ENCODE measurements at regions not wholly inside any gene's neighbourhood (a gene's known extent, or its start where the extent isn't known, plus 50 kb on each side); places are given as distances from the start of the nearest gene placed in this dataset.

DNA sequence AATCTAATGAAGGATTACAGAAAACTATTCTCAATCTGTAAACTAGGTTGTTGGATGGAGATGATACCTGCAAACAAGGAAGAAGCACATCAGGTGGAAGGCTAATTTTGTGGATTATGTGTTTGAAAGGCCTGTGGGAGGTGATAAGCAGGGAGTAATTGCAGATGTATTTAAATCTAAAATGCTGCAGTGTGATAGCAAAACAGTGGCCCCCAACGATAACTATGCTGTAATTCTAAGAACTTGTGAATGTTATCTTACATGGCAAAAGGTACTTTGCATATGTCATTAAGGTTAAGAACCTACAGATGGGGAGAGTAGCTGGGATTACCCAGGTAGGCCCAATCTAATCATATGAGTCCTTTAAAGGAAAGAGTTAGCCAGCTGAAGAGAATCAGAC is 164.5 kb upstream of the AHR start:
- H3K27ac ChIP-seq (ENCODE audit: low read length in 2 of 2), result no peak overlapping the region
- TF ChIP-seq, protein P1, sequence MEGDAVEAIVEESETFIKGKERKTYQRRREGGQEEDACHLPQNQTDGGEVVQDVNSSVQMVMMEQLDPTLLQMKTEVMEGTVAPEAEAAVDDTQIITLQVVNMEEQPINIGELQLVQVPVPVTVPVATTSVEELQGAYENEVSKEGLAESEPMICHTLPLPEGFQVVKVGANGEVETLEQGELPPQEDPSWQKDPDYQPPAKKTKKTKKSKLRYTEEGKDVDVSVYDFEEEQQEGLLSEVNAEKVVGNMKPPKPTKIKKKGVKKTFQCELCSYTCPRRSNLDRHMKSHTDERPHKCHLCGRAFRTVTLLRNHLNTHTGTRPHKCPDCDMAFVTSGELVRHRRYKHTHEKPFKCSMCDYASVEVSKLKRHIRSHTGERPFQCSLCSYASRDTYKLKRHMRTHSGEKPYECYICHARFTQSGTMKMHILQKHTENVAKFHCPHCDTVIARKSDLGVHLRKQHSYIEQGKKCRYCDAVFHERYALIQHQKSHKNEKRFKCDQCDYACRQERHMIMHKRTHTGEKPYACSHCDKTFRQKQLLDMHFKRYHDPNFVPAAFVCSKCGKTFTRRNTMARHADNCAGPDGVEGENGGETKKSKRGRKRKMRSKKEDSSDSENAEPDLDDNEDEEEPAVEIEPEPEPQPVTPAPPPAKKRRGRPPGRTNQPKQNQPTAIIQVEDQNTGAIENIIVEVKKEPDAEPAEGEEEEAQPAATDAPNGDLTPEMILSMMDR (IDR thresholded peaks at IDR 0.05), result no peak
- no peak for TF ChIP-seq EZH2 (IDR thresholded peaks at IDR 0.05; ENCODE audit: borderline replicate concordance, insufficient read depth, low read depth, low read length, poor library complexity, severe bottlenecking)
- intact Hi-C loops (cut with micrococcal nuclease), result no loop called here
- POLR2A ChIA-PET, result no interaction called here
- DNase-seq (no peak), ATAC-seq (ENCODE audit: low read depth) (no peak)
- no peaks in the 10 kb centered on the region for H3K27me3 ChIP-seq (replicated peaks in 1 of 4; ENCODE audit: control extremely low read depth in 1 of 4, control insufficient read depth in 3 of 4, insufficient read depth in 4 of 4, low read length in 3 of 4)
- WGBS (ENCODE audit: insufficient coverage), result no CpG with 5 or more reads among the region's 1 CpG
- no peaks in the 10 kb centered on the region for H3K4me1 ChIP-seq (ENCODE audit: control insufficient read depth in 2 of 2, insufficient read depth in 2 of 2, low read length in 2 of 2)
- Mint-ChIP-seq H3K4me3 (no peak overlapping the region), H3K4me1 (peaks cover 11% of the 10 kb centered on the region), H3K27me3 (no peaks in the 10 kb centered on the region), H3K9me3 (ENCODE audit: insufficient read depth) (no peaks in the 10 kb centered on the region), H3K27ac (no peak overlapping the region)
- CTCF ChIA-PET, result no interaction called here
- H3K36me3 ChIP-seq (replicated peaks in 1 of 2; ENCODE audit: control extremely low read depth in 1 of 2, control insufficient read depth in 1 of 2, extremely low read depth in 1 of 2, insufficient read depth in 2 of 2, low read length in 1 of 2), result no peaks in the 10 kb centered on the region
- no peaks in the 10 kb centered on the region for H4K20me1 ChIP-seq (ENCODE audit: control insufficient read depth, insufficient read depth, low read length, poor library complexity, severe bottlenecking)
- no peak overlapping the region for H3K4me2 ChIP-seq (replicated peaks; ENCODE audit: low read depth, low read length, poor library complexity, severe bottlenecking)
- H3K9me3 ChIP-seq (ENCODE audit: control extremely low read depth in 1 of 3, control insufficient read depth in 2 of 3, insufficient read depth in 1 of 3, low read length in 2 of 3), result no peaks in the 10 kb centered on the region
- H3K79me2 ChIP-seq (ENCODE audit: control insufficient read depth, insufficient read depth, low read length), result no peaks in the 10 kb centered on the region
- no peak overlapping the region for H3K9ac ChIP-seq (ENCODE audit: low read length)
- no peak overlapping the region for H3K4me3 ChIP-seq (ENCODE audit: control extremely low read depth in 1 of 5, extremely low read depth in 1 of 5, insufficient read depth in 1 of 5, low read depth in 2 of 5, low read length in 4 of 5)
- H2AFZ ChIP-seq (ENCODE audit: insufficient read depth, low read depth, low read length, poor library complexity, severe bottlenecking), result no peak overlapping the region

DNA sequence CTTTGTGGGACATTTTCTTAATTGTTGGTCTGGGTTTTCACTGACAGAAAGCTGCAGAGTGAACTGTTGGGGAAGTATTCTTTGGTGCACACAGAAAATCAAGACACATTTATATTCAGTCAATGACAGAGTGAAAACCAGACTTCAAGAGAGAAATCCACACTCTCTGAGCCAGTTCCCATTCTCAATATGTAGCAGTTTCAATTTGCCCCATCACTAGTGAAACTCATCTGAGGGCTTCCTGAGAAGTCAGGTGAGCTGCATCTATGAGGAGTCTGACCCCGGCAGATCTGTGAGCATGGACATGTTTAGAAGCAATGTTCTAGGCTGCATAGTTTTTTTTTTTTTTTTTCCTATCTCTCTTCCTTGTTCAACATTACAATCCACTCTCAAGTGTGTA is 163.7 kb upstream of the AHR start:
- Histone ChIP-seq H3K27ac (ENCODE audit: low read length in 2 of 2) (no peak overlapping the region), H3K9me3 (ENCODE audit: control extremely low read depth in 1 of 3, control insufficient read depth in 2 of 3, insufficient read depth in 1 of 3, low read length in 2 of 3) (no peaks in the 10 kb centered on the region), H4K20me1 (ENCODE audit: control insufficient read depth, insufficient read depth, low read length, poor library complexity, severe bottlenecking) (no peaks in the 10 kb centered on the region), H3K4me3 (ENCODE audit: control extremely low read depth in 1 of 5, extremely low read depth in 1 of 5, insufficient read depth in 1 of 5, low read depth in 2 of 5, low read length in 4 of 5) (no peak overlapping the region), H3K4me1 (ENCODE audit: control insufficient read depth in 2 of 2, insufficient read depth in 2 of 2, low read length in 2 of 2) (no peaks in the 10 kb centered on the region), H3K9ac (ENCODE audit: low read length) (no peak overlapping the region), H2AFZ (ENCODE audit: insufficient read depth, low read depth, low read length, poor library complexity, severe bottlenecking) (no peak overlapping the region), H3K79me2 (ENCODE audit: control insufficient read depth, insufficient read depth, low read length) (no peaks in the 10 kb centered on the region), H3K27me3 (replicated peaks in 1 of 4; ENCODE audit: control extremely low read depth in 1 of 4, control insufficient read depth in 3 of 4, insufficient read depth in 4 of 4, low read length in 3 of 4) (no peaks in the 10 kb centered on the region), H3K36me3 (replicated peaks in 1 of 2; ENCODE audit: control extremely low read depth in 1 of 2, control insufficient read depth in 1 of 2, extremely low read depth in 1 of 2, insufficient read depth in 2 of 2, low read length in 1 of 2) (no peaks in the 10 kb centered on the region), H3K4me2 (replicated peaks; ENCODE audit: low read depth, low read length, poor library complexity, severe bottlenecking) (no peak overlapping the region)
- TF ChIP-seq, protein P1 (IDR thresholded peaks at IDR 0.05), result no peak
- no peak for TF ChIP-seq EZH2 (IDR thresholded peaks at IDR 0.05; ENCODE audit: borderline replicate concordance, insufficient read depth, low read depth, low read length, poor library complexity, severe bottlenecking)
- Mint-ChIP-seq H3K9me3 (ENCODE audit: insufficient read depth) (no peaks in the 10 kb centered on the region), H3K27ac (no peak overlapping the region), H3K27me3 (no peaks in the 10 kb centered on the region), H3K4me3 (no peak overlapping the region), H3K4me1 (peaks cover 11% of the 10 kb centered on the region)
- ChIA-PET POLR2A (no interaction called here), CTCF (no interaction called here)
- no peak for ATAC-seq (ENCODE audit: low read depth)
- intact Hi-C loops (cut with micrococcal nuclease), result no loop called here
- no CpG with 5 or more reads among the region's 1 CpG for WGBS (ENCODE audit: insufficient coverage)
- DNase-seq, result no peak

Measured in B cell (primary cell).